Daoy (cell line): ENCODE measurements at regions not wholly inside any gene's neighbourhood (a gene's known extent, or its start where the extent isn't known, plus 50 kb on each side); places are given as distances from the start of the nearest gene placed in this dataset.

Experiments used
- DNase-seq: peaks from one replicate; pipeline ENCODE4 v3.0.0-alpha.2; 2015; ENCODE audit warnings: low read depth

- no peak for DNase-seq
These were observed 97.8 kb upstream of the JAG1 start for GRCh38 chr20:10771435-10772140.

- no peak for DNase-seq
These were observed 100.7 kb upstream of the JAG1 start for GRCh38 chr20:10774357-10774943.

GRCh38 chr20:10777710-10778109, 103.9 kb upstream of the JAG1 start:
- DNase-seq, result no peak

- DNase-seq, result no peak
These were observed 106.1 kb upstream of the JAG1 start for GRCh38 chr20:10779911-10780310.

- DNase-seq, result no peak
These were observed 107.1 kb upstream of the JAG1 start for GRCh38 chr20:10780901-10781300.

- DNase-seq, result no peak
These were observed 107.7 kb upstream of the JAG1 start for GRCh38 chr20:10781526-10781925.

GRCh38 chr20:10783707-10784553, 110.1 kb upstream of the JAG1 start:
- DNase-seq, result no peak

GRCh38 chr20:10784554-10785183, 110.9 kb upstream of the JAG1 start:
- DNase-seq, result no peak

- no peak for DNase-seq
These were observed 112.9 kb upstream of the JAG1 start for GRCh38 chr20:10786678-10787077.

- DNase-seq, result no peak
These were observed 114.3 kb upstream of the JAG1 start for GRCh38 chr20:10788055-10788454.

GRCh38 chr20:10788877-10789276, 115.1 kb upstream of the JAG1 start:
- DNase-seq, result no peak

GRCh38 chr20:10789386-10789785, 115.6 kb upstream of the JAG1 start:
- DNase-seq, result no peak

GRCh38 chr20:10790013-10790412, 116.2 kb upstream of the JAG1 start:
- DNase-seq, result no peak

GRCh38 chr20:10792291-10792690, 118.5 kb upstream of the JAG1 start:
- DNase-seq, result no peak

GRCh38 chr20:10793766-10794165, 120.0 kb upstream of the JAG1 start:
- DNase-seq, result no peak

GRCh38 chr20:10794765-10795164, 121.0 kb upstream of the JAG1 start:
- no peak for DNase-seq

- no peak for DNase-seq
These were observed 121.7 kb upstream of the JAG1 start for GRCh38 chr20:10795286-10796026.

- DNase-seq, result no peak
These were observed 125.0 kb upstream of the JAG1 start for GRCh38 chr20:10798811-10799210.

GRCh38 chr20:10799735-10800134, 125.9 kb upstream of the JAG1 start:
- DNase-seq, result no peak

GRCh38 chr20:10800288-10800687, 126.5 kb upstream of the JAG1 start:
- DNase-seq, result no peak

- DNase-seq, result no peak
These were observed 128.4 kb upstream of the JAG1 start for GRCh38 chr20:10802236-10802635.

GRCh38 chr20:10805764-10806163, 132.0 kb upstream of the JAG1 start:
- DNase-seq, result no peak
